HG02852 (cell line): ENCODE measurements at regions not wholly inside any gene's neighbourhood (a gene's known extent, or its start where the extent isn't known, plus 50 kb on each side); places are given as distances from the start of the nearest gene placed in this dataset.
A peak's percentile ranks its signal among the peaks of the same experiment; 100 is the strongest.

ENCODE experiments used
- ATAC-seq: cut with Tn5 transposase; IDR thresholded peaks from one replicate; pipeline ENCODE4 v1.9.1; 2021; ENCODE audit warnings: mild to moderate bottlenecking, moderate library complexity; ENCODE audit not compliant: unreplicated experiment

DNA sequence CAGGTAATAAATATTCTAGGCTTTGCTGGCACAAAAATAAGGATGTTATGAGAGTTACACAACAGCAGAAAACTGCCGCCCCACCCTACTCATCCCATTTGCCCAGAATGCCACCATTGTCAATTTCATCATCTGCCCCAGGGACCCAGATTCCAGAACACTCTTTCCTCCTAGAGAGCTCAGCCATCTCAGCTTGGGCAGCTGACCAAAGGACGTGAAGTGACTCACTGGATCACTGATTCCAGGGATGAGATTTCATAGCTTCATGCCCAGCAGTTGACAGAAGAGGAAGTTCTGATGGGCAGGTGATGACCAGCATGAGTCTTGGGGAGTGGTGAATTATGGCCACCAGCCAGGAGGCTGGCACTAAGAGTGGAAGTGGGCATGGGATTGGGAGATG, 450.3 kb downstream of the RMST start:
- ATAC-seq: no peak

GRCh38 chr12:97921979-97922722, 459.5 kb downstream of the RMST start:
- no peak for ATAC-seq

DNA sequence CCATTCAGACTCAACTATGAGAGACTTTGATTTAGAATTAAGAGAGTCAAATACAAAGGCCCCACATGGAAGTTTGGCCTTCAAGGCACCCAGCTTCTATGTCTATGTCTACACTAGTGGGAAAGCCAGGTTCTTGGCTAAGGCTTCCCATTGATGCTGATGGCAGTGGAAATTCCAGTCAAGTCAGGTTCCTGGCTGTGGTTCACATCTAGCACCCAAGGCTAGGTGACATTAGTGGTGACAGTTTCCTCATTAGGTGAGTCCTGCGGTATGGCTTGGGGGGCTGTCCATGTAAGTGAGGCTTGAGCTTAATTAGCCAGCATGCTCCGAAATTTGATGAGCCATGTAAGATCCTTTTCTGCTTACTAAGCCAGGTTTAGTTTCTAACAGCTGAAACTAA, 460.9 kb downstream of the RMST start:
- ATAC-seq: no peak

- no peak for ATAC-seq
These were observed 461.5 kb downstream of the RMST start for GRCh38 chr12:97924122-97924521.

DNA sequence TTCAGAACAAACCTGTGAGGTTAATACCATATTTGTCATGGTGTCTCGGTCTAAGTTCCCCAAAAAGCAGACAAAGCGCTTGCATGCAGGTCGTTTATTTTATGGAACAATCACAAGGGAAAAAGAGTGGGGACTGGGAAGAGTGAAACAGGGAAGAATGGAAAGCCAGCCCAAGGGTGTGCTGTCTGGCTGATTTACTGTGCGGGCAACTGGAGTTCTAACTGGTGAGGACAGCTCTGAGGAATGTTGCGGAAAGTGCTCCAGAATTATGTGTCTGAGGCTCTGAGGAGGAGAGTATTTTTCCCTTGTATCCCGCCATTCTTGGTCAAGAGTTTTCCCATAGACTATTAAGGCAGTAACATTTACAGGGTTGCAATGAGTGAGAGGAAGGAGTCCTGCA, 465.4 kb downstream of the RMST start:
- no peak for ATAC-seq

- ATAC-seq: no peak
These were observed 473.6 kb downstream of the RMST start for GRCh38 chr12:97936165-97936564.

DNA sequence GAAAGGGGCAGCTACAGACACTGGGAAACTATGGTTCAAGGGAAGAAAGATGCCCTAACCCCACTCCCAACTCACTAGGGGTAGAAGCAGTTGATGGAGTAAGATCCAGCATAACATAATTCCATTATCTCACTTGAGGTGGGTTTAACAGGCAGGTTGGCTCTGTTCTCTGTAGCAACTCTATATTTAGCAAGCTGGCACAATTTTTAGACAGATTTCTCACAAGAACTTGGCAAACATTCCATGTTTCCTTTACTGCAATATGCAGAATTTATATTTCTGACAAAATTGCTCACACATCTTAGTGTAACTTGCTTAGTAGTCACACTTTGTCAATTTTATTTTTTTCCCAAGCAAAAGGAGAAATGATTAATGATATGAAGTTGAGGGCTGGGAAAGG, 475.4 kb downstream of the RMST start:
- no peak for ATAC-seq

DNA sequence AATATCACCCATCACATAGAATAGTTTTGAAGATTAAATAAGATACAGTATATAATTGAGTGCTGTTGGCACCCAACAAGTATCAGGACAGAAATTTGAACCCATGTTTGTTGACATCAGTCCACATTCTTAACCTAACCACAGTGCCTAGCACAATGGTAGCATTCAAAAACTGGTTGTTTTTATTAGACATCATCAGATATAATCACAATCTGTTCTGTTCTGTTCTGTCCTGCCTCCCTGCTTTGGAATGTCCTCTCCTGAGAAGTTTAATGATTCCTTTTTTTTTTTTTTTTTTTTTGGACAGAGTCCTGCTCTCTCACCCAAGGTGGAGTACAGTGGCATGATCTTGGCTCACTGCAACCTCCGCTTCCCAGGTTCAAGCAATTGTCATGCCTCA, 476.6 kb downstream of the RMST start:
- ATAC-seq: no peak

DNA sequence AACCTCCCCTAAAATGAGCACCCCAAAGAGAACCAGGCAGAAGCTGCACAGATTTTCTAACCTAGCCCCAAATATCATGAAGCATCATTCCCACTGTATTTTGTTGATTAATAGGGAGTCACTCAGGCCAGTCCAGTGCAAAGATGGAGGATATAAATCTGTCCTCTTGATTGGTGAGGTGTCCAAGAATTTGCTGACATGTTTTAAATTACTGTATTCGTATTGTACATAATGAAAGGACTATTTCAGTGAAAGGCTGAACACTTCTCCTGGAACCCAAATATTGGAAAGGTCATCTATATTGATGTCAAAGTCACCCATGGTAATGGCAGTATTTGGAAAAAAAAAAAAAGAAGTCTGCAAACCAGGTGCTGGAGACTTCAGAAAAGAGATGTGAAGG, 477.5 kb downstream of the RMST start:
- ATAC-seq: no peak

DNA sequence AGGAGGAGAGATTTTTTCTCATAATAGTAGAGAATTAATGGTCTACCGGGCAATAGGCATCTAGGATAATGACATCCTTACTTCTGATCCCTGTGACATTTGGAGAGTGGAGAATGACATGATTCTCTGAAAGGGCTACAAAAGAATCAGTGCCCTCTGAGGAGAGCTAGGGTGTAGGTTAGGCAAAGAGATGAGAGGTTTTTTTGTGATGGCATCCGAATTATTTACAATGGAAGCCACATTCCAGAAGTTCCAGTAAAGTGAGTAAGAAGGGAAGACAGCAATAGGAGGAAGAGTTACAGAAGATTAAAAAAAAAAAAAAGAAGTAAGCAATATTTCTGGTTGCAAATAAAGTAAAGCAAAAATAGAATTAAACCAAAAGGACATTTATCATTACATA, 478.0 kb downstream of the RMST start:
- no peak for ATAC-seq

DNA sequence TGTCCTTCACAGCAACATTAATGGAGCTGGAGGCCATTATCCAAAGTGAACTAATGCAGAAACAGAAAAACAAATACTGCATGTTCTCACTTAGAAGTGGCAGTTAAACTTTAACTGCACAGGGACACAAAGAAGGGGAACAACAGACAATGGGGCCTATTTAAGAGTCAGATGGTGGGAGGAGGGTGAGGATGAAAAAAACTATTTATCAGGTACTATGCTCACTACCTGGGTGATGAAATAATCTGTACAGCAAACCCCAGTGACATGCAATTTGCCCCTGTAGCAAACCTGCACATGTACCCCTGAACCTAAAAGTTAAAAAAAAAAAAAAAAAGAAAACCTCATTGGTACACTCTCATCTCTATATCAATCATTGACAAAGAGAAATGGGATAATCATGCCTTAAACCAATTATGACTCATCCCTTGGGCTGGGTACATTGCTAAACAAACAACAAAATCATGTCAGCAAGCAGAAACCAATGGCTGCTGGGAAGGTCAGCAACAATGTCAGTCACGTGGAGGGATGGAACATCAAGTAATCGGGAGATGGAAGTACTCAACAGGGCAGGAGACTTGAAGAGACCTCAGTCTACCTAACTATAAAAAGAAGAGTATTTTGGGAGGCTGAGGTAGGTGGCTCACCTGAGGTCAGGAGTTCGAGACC, 479.2 kb downstream of the RMST start:
- no peak for ATAC-seq

DNA sequence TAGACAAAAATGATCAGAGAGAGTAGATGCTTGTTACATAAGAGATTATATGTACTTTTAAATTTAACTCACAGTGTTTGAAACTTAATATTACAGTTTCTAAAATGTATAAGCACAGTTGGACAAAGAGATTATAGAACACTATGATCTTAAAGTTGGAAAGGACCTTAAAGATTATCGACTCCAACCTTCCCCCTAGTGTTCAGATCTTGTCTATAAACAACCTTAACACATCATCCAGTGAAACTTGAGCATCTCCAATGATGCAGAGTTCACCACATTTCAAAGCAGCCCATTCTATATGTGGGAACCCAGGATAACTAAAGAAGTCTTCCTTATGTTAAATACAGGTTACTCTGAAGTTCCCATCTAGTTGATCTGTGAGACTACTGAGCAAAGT, 480.8 kb downstream of the RMST start:
- ATAC-seq: no peak

DNA sequence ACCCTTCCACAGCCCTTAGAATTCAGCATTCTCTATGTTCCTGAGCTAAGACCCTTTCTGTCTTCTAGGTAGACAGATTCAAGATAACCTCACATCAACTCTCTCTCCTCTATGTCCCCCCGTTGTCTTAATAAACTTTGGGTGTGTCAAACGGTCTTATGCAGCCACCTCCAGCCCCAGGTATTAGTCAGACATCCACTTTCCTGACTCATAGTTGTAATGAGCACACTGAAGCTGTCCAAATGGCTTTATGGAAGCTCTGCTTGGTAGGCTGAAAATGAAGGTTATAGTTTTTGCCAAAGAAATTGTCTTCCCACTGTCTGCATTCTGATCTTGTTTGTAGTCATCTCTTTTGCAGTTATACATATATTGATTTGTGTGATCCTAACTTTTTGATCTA, 482.0 kb downstream of the RMST start:
- no peak for ATAC-seq

DNA sequence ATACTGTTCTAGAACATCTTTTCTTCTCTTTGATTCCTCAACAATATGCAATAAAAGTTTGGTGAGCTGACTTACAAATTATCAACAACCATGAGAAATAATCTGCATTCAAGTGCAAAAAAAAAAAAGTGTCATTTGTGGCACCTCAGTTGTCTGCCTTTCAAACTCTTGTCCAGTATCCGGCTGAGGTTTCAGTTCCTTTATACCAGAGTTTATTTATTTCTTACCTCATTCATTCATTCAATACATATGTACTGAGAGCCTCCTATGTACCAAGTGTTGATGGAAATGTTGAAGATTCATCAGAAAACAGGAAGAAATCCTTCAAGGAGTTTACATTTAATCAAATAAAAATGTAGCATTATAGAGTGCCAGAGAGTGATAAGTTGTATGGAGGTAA, 484.1 kb downstream of the RMST start:
- no peak for ATAC-seq

DNA sequence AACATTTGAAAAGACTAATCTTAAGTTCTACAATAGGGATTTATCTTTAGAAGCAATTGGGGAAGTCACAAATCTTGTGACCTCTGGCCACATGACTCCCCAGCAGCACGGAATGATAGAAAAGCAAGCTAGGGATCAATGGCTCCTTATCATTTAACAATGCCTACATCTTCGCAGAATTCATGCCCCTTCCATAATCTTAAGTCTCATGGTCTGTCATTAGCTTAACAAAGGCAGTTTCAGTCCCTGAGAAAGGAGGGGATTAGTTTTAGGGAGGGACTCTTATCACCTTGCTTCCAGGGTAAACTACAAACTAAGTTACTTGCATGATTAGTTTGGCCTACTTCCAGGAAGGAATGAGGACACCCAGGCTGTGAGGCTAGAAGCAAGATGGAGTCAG, 486.0 kb downstream of the RMST start:
- ATAC-seq: no peak

DNA sequence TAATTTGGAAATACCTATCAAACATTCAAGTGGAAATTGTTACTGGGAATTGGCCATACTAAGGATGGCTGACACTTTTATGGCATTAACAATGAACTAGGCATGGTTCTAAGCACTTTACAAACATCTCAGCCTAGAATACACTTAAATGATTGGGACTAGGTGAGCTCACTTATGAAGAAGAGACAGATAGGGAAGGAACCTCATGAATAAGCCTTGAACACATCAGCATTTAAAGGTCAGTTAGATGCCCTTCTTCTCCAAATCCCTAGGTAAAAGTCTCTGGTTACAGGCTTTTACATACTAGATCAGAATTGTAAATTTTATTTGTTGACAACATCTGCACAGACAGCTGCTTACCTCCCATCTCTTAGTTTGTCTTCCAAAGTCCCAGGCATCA, 488.6 kb downstream of the RMST start:
- no peak for ATAC-seq

GRCh38 chr12:97951717-97952116, 489.1 kb downstream of the RMST start:
- no peak for ATAC-seq

GRCh38 chr12:97957109-97957508, 494.5 kb downstream of the RMST start:
- ATAC-seq: no peak

DNA sequence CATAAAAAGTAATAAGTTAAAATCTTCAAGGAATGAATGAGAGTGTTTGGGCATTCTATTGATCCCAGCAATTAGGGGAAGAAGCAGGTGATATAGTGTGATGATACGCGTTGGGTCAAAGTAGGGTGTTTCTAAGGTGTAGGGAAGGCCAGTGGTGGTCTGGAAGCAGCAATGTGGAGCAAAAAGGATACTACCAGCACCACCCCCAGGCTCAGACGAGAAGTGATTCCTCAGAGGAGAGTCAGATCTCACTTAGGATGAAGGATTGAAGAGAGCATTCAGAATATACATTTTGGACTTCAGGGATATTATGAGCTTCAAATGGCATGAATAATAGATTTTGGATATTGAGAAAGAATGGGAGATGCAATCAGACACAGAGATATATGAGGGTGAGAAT, 497.6 kb downstream of the RMST start:
- no peak for ATAC-seq

- peak; percentile 95 for ATAC-seq
These were observed 498.4 kb downstream of the RMST start for GRCh38 chr12:97960741-97961608.

GRCh38 chr12:97967831-97968230, 505.2 kb downstream of the RMST start:
- no peak for ATAC-seq

DNA sequence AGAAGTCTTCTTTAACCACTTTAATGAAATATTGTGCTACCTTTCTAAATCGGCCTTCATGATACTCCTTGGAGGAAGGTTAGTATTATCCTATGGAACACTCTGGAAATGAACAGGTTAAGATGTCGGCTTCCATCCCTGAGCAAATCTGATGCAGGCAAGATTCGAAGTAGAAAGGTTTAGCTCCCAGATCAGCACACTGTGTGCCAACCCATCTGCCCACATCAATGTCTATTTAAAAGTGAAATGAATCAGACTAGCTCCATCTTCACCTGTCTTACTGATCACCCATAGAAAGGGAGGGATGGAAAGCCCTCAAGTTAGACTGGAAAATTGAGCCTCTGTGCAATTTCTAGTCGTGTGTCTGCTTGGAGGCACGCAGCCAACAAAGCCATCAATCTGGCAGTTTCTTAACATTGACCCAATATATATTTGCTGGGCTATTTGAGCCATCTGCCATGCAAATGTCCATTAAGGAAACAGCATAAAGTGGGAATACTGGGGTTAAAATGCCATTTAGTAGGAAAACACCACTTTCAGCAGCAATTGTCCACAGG, 506.1 kb downstream of the RMST start:
- ATAC-seq: no peak
